B cell (primary cell): ENCODE measurements at regions not wholly inside any gene's neighbourhood (a gene's known extent, or its start where the extent isn't known, plus 50 kb on each side); places are given as distances from the start of the nearest gene placed in this dataset.

ENCODE experiments used
- ATAC-seq: fragments of 200-7000 bp; cut with Tn5 transposase; one replicate; pipeline ENCODE4 v1.10.0; 2021; ENCODE audit warnings: low read depth, mild to moderate bottlenecking, moderate number of reproducible peaks, moderate library complexity
- CTCF ChIA-PET: fragments of 350-600 bp; sonication (Branson Sonifier 250); formaldehyde crosslinking; loops from one replicate; lab custom pipeline; 2021; ENCODE audit warnings: antibody characterized with exemption, inconsistent platforms; lab: Charles Lee
- POLR2A ChIA-PET: fragments of 350-600 bp; sonication (Branson Sonifier 250); formaldehyde crosslinking; loops from one replicate; lab custom pipeline; 2021; ENCODE audit warnings: antibody characterized with exemption; lab: Charles Lee
- DNase-seq: peaks from one replicate; pipeline ENCODE4 v3.0.0; 2013
- H2AFZ ChIP-seq: 2 replicates; pipeline ENCODE4 v1.6.1; 2012; ENCODE audit warnings: mild to moderate bottlenecking, low read depth, low read length; ENCODE audit not compliant: insufficient read depth, poor library complexity, severe bottlenecking
- H3K27ac ChIP-seq, 2 donors: 1 replicate in 1 of 2; 2 replicates in 1 of 2; pipeline ENCODE4 v1.5.1; 2012 to 2013; ENCODE audit warnings: low read length in 2 of 2, mild to moderate bottlenecking in 2 of 2, moderate library complexity in 1 of 2
- H3K27me3 ChIP-seq, 4 experiments: fragments of 200-600 bp in 1 of 4; sonication (generic) in 1 of 4; replicated peaks in 1 of 4; 1 replicate in 2 of 4; 2 replicates in 2 of 4; pipeline versions ENCODE4 v1.6.1 to v1.7.0; 2013 to 2016; ENCODE audit warnings: low read length in 3 of 4, mild to moderate bottlenecking in 2 of 4, mixed read lengths in 1 of 4, moderate library complexity in 1 of 4; ENCODE audit not compliant: insufficient read depth in 4 of 4, control insufficient read depth in 3 of 4; ENCODE audit errors: control extremely low read depth in 1 of 4
- H3K36me3 ChIP-seq, 2 experiments: replicated peaks in 1 of 2; 1 replicate in 1 of 2; 2 replicates in 1 of 2; pipeline versions ENCODE4 v1.6.1 to v1.7.1; 2013; ENCODE audit warnings: low read length in 1 of 2; ENCODE audit not compliant: insufficient read depth in 2 of 2, control insufficient read depth in 1 of 2; ENCODE audit errors: control extremely low read depth in 1 of 2, extremely low read depth in 1 of 2
- H3K4me1 ChIP-seq, 2 donors: fragments of 200-600 bp in 1 of 2; sonication (generic) in 1 of 2; 1 replicate in 1 of 2; 2 replicates in 1 of 2; pipeline versions ENCODE4 v1.5.1 to v1.6.1; 2013 to 2017; ENCODE audit warnings: low read length in 2 of 2; ENCODE audit not compliant: control insufficient read depth in 2 of 2, insufficient read depth in 2 of 2
- H3K4me2 ChIP-seq: replicated peaks from 2 replicates; pipeline ENCODE3; 2012; ENCODE audit warnings: mild to moderate bottlenecking, low read depth, low read length; ENCODE audit not compliant: poor library complexity, severe bottlenecking
- H3K4me3 ChIP-seq, 5 experiments: fragments of 200-600 bp in 1 of 5; sonication (generic) in 1 of 5; 1 replicate in 3 of 5; 2 replicates in 2 of 5; pipeline versions ENCODE4 v1.5.1 to v1.7.0; 2011 to 2016; ENCODE audit warnings: low read length in 4 of 5, mild to moderate bottlenecking in 4 of 5, low read depth in 2 of 5, control low read depth in 1 of 5, moderate library complexity in 1 of 5; ENCODE audit not compliant: insufficient read depth in 1 of 5; ENCODE audit errors: control extremely low read depth in 1 of 5, extremely low read depth in 1 of 5
- H3K79me2 ChIP-seq: fragments of 200-600 bp; sonication (generic); one replicate; pipeline ENCODE4 v1.6.0; 2016; ENCODE audit warnings: low read length; ENCODE audit not compliant: control insufficient read depth, insufficient read depth
- H3K9ac ChIP-seq: fragments of 200-600 bp; sonication (generic); 2 replicates; pipeline ENCODE4 v1.6.1; 2017; ENCODE audit warnings: mild to moderate bottlenecking, low read length, moderate library complexity
- H3K9me3 ChIP-seq, 3 donors: one replicate each; pipeline versions ENCODE4 v1.6.1 to v1.7.1; 2013; ENCODE audit warnings: low read length in 2 of 3; ENCODE audit not compliant: control insufficient read depth in 2 of 3, insufficient read depth in 1 of 3; ENCODE audit errors: control extremely low read depth in 1 of 3
- H4K20me1 ChIP-seq: 2 replicates; pipeline ENCODE4 v1.6.0; 2012; ENCODE audit warnings: mild to moderate bottlenecking, low read length; ENCODE audit not compliant: insufficient read depth, control insufficient read depth, poor library complexity, severe bottlenecking
- H3K27ac Mint-ChIP-seq: one replicate; pipeline ENCODE4 v1.8.0; 2021; ENCODE audit warnings: mixed read lengths
- H3K27me3 Mint-ChIP-seq: one replicate; pipeline ENCODE4 v1.8.0; 2021; ENCODE audit warnings: mixed read lengths
- H3K4me1 Mint-ChIP-seq: one replicate; pipeline ENCODE4 v1.8.0; 2021; ENCODE audit warnings: mixed read lengths
- H3K4me3 Mint-ChIP-seq: one replicate; pipeline ENCODE4 v1.8.0; 2021; ENCODE audit warnings: mixed read lengths
- H3K9me3 Mint-ChIP-seq: one replicate; pipeline ENCODE4 v1.8.0; 2022; ENCODE audit warnings: mixed read lengths; ENCODE audit not compliant: insufficient read depth
- EZH2 ChIP-seq: IDR thresholded peaks from 2 replicates; pipeline ENCODE4 v1.6.1; 2012; ENCODE audit warnings: borderline replicate concordance, low read depth, mild to moderate bottlenecking, moderate library complexity, low read length; ENCODE audit not compliant: insufficient read depth, poor library complexity, severe bottlenecking
- WGBS: methylation state at CpG from one replicate; pipeline ENCODE4 v1.1.5; 2013; ENCODE audit warnings: missing lambda C conversion rate; ENCODE audit not compliant: insufficient coverage; 5-methylcytosine and 5-hydroxymethylcytosine counted together
- intact Hi-C: fragments of 100-400 bp; cut with micrococcal nuclease; formaldehyde crosslinking; loops from one replicate; pipeline ENCODE4 v1.10.0; 2022
- TF ChIP-seq, protein P1 (sequence below): fragments of 200-600 bp; IDR thresholded peaks from one replicate; pipeline ENCODE4 v1.8.0; 2022; ENCODE audit warnings: antibody characterized with exemption, mild to moderate bottlenecking

DNA sequence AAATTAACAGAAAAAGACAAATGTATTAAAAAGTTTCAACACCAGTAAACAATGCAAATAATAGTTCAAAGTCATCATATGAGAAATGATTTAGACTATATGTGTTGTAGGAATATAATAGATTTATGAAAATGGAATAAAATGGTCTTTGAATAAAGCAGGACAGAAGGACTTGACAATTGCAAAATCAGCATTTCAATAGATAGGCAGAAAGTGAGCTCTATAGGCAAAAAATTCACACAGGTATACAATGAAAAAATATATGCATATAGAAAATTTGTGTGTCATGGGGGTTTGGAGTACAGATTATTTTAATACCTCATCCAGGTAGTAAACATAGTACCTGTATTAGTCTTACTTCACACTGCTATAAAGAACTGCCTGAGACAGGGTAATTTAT, 571.1 kb upstream of the EYS start:
- Mint-ChIP-seq H3K4me1 (no peaks in the 10 kb centered on the region), H3K4me3 (no peak overlapping the region), H3K27me3 (no peaks in the 10 kb centered on the region), H3K9me3 (no peaks in the 10 kb centered on the region), H3K27ac (no peak overlapping the region)
- H3K9me3 ChIP-seq, result peaks cover 0 to 5% (median 0%) of the 10 kb centered on the region in 3 donors
- H3K4me2 ChIP-seq, result no peak overlapping the region
- no peak overlapping the region for H2AFZ ChIP-seq
- no peak overlapping the region for H3K9ac ChIP-seq
- H3K27me3 ChIP-seq, result no peaks in the 10 kb centered on the region
- intact Hi-C loops, result no loop called here
- no peaks in the 10 kb centered on the region for H3K79me2 ChIP-seq
- no peaks in the 10 kb centered on the region for H4K20me1 ChIP-seq
- H3K36me3 ChIP-seq, result no peaks in the 10 kb centered on the region
- H3K27ac ChIP-seq, result no peak overlapping the region
- DNase-seq, result no peak
- TF ChIP-seq, protein P1, sequence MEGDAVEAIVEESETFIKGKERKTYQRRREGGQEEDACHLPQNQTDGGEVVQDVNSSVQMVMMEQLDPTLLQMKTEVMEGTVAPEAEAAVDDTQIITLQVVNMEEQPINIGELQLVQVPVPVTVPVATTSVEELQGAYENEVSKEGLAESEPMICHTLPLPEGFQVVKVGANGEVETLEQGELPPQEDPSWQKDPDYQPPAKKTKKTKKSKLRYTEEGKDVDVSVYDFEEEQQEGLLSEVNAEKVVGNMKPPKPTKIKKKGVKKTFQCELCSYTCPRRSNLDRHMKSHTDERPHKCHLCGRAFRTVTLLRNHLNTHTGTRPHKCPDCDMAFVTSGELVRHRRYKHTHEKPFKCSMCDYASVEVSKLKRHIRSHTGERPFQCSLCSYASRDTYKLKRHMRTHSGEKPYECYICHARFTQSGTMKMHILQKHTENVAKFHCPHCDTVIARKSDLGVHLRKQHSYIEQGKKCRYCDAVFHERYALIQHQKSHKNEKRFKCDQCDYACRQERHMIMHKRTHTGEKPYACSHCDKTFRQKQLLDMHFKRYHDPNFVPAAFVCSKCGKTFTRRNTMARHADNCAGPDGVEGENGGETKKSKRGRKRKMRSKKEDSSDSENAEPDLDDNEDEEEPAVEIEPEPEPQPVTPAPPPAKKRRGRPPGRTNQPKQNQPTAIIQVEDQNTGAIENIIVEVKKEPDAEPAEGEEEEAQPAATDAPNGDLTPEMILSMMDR, result no peak
- no peak for TF ChIP-seq EZH2
- no peak for ATAC-seq
- CTCF ChIA-PET, result no interaction called here
- no peak overlapping the region for H3K4me3 ChIP-seq
- POLR2A ChIA-PET, result no interaction called here
- no peaks in the 10 kb centered on the region for H3K4me1 ChIP-seq

- Histone ChIP-seq H3K9me3 (peaks cover 0 to 5% (median 0%) of the 10 kb centered on the region in 3 donors), H3K4me1 (no peaks in the 10 kb centered on the region), H3K4me2 (no peak overlapping the region), H3K9ac (no peak overlapping the region), H3K4me3 (no peak overlapping the region), H4K20me1 (no peaks in the 10 kb centered on the region), H3K27me3 (no peaks in the 10 kb centered on the region), H3K36me3 (no peaks in the 10 kb centered on the region), H3K79me2 (no peaks in the 10 kb centered on the region), H3K27ac (no peak overlapping the region), H2AFZ (no peak overlapping the region)
- Mint-ChIP-seq H3K27ac (no peak overlapping the region), H3K9me3 (no peaks in the 10 kb centered on the region), H3K4me1 (no peaks in the 10 kb centered on the region), H3K27me3 (no peaks in the 10 kb centered on the region), H3K4me3 (no peak overlapping the region)
- intact Hi-C loops, result no loop called here
- ATAC-seq (no peak), DNase-seq (no peak)
- CTCF ChIA-PET, result no interaction called here
- POLR2A ChIA-PET, result no interaction called here
- no peak for TF ChIP-seq EZH2
- TF ChIP-seq, protein P1, result no peak
- 80% methylated on average over 1 of the region's 1 CpG for WGBS
Observed at GRCh38 chr6:66277400-66277799, 570.4 kb upstream of the EYS start.
